ENCODE measurements at regions not wholly inside any gene's neighbourhood (a gene's known extent, or its start where the extent isn't known, plus 50 kb on each side); places are given as distances from the start of the nearest gene placed in this dataset.

GRCh38 chr11:97201743-97202612, 812.2 kb downstream of the JRKL start (continued):
- TF ChIP-seq CTCF (IDR thresholded peaks at IDR 0.05 in 2 of 3, conservative IDR thresholded peaks at IDR 0.05 in 1 of 3; ENCODE audit: insufficient read depth in 2 of 3, low read depth in 1 of 3, low read length in 3 of 3) (no peak), NFIC (IDR thresholded peaks at IDR 0.05) (no peak), ZSCAN29 (IDR thresholded peaks at IDR 0.05) (no peak), XRCC3 (IDR thresholded peaks at IDR 0.05) (no peak), ERF (CRISPR knock-in tag; IDR thresholded peaks at IDR 0.05) (no peak), NR1H2 (CRISPR knock-in tag; IDR thresholded peaks at IDR 0.05) (no peak), ZNF408 (CRISPR knock-in tag; IDR thresholded peaks at IDR 0.05; ENCODE audit: low read depth) (no peak)

GRCh38 chr11:97202613-97203292, 812.9 kb downstream of the JRKL start:
- no TSS peak for BruUV-seq (replicated peaks)
- Histone ChIP-seq H2AFZ (ENCODE audit: low read depth, low read length) (no peak overlapping the region), H3K27me3 (ENCODE audit: control insufficient read depth in 2 of 2, insufficient read depth in 2 of 2, low read length in 2 of 2) (no peaks in the 10 kb centered on the region), H3K9me1 (ENCODE audit: control insufficient read depth, insufficient read depth, low read length) (no peaks in the 10 kb centered on the region), H3K27ac (ENCODE audit: extremely low read depth, low read depth, low read length) (no peak overlapping the region), H3K4me3 (no peak overlapping the region), H3K36me3 (ENCODE audit: control insufficient read depth, insufficient read depth, low read length) (no peaks in the 10 kb centered on the region), H3K79me2 (ENCODE audit: control insufficient read depth, insufficient read depth, low read length) (no peaks in the 10 kb centered on the region), H3K4me1 (replicated peaks in 1 of 2; ENCODE audit: control insufficient read depth in 2 of 2, insufficient read depth in 2 of 2, low read length in 2 of 2) (no peaks in the 10 kb centered on the region), H3K9me3 (replicated peaks; ENCODE audit: control insufficient read depth, insufficient read depth, low read depth, low read length) (no peaks in the 10 kb centered on the region), H4K20me1 (replicated peaks; ENCODE audit: control insufficient read depth, insufficient read depth, low read length) (no peaks in the 10 kb centered on the region), H3K9ac (ENCODE audit: insufficient read depth in 1 of 2, low read depth in 2 of 2, low read length in 2 of 2) (no peak overlapping the region), H3K4me2 (ENCODE audit: insufficient read depth, low read length) (no peak overlapping the region)
- in situ Hi-C loops (cut with MboI) (no loop called here), intact Hi-C loops (cut with micrococcal nuclease) (no loop called here)
- WGBS (ENCODE audit: insufficient coverage, low coverage, missing lambda C conversion rate): 0% methylated on average over 8 of the region's 8 CpGs
- FAIRE-seq (no peak), ATAC-seq (no peak), DNase-seq (ENCODE audit: extremely low read depth in 1 of 4, low spot score in 3 of 4) (no peak)
- POLR2A ChIA-PET: no interaction called here
- CTCF ChIA-PET (ENCODE audit: low intra/inter-chr PET ratio): no interaction called here
- TF ChIP-seq CBFA2T2 (conservative IDR thresholded peaks at IDR 0.05): no peak
- TF ChIP-seq SFPQ (IDR thresholded peaks at IDR 0.05; ENCODE audit: low read depth, low read length): no peak
- TF ChIP-seq GTF2B (IDR thresholded peaks at IDR 0.05; ENCODE audit: extremely low read depth, insufficient read length): no peak
- TF ChIP-seq ZNF253 (CRISPR knock-in tag; conservative IDR thresholded peaks at IDR 0.05): no peak
- TF ChIP-seq TSC22D4 (tag; IDR thresholded peaks at IDR 0.05): no peak
- no peak for TF ChIP-seq ZNF263 (CRISPR knock-in tag; IDR thresholded peaks at IDR 0.05; ENCODE audit: borderline replicate concordance)
- TF ChIP-seq CBX5 (IDR thresholded peaks at IDR 0.05; ENCODE audit: borderline replicate concordance, low read depth): no peak
- TF ChIP-seq KLF13 (tag; IDR thresholded peaks at IDR 0.05; ENCODE audit: borderline replicate concordance, low read depth): no peak
- TF ChIP-seq RUNX1 (IDR thresholded peaks at IDR 0.05; ENCODE audit: low read depth): no peak

Data from K562 (cell line).